ENCODE measurements at regions not wholly inside any gene's neighbourhood (a gene's known extent, or its start where the extent isn't known, plus 50 kb on each side); places are given as distances from the start of the nearest gene placed in this dataset.

GRCh38 chr18:78799382-78800089 is 180.1 kb upstream of the SALL3 start (continued):
- TF ChIP-seq ZBTB40 (IDR thresholded peaks at IDR 0.05) (no peak), ZBTB40 (CRISPR knock-in tag; IDR thresholded peaks at IDR 0.05) (no peak), RBM39 (IDR thresholded peaks at IDR 0.05; ENCODE audit: low read depth, low read length, poor library complexity, severe bottlenecking) (no peak), DRAP1 (CRISPR knock-in tag; IDR thresholded peaks at IDR 0.05) (no peak), NCOA1 (CRISPR knock-in tag; IDR thresholded peaks at IDR 0.05) (no peak), ZNF253 (CRISPR knock-in tag; IDR thresholded peaks at IDR 0.05; ENCODE audit: borderline replicate concordance) (no peak), GZF1 (CRISPR knock-in tag; IDR thresholded peaks at IDR 0.05) (no peak), NFYC (CRISPR knock-in tag; IDR thresholded peaks at IDR 0.05) (no peak), CEBPG (CRISPR knock-in tag; IDR thresholded peaks at IDR 0.05) (no peak), HCFC1 (IDR thresholded peaks at IDR 0.05; ENCODE audit: low read depth, low read length) (no peak), KDM6A (CRISPR knock-in tag; IDR thresholded peaks at IDR 0.05; ENCODE audit: low read depth) (no peak), CCDC6 (CRISPR knock-in tag; IDR thresholded peaks at IDR 0.05) (no peak), ZFP37 (CRISPR knock-in tag; IDR thresholded peaks at IDR 0.05; ENCODE audit: borderline replicate concordance) (no peak), PCBP1 (IDR thresholded peaks at IDR 0.05; ENCODE audit: borderline replicate concordance, low read depth, low read length) (no peak)
- TF ChIP-seq, protein P1, sequence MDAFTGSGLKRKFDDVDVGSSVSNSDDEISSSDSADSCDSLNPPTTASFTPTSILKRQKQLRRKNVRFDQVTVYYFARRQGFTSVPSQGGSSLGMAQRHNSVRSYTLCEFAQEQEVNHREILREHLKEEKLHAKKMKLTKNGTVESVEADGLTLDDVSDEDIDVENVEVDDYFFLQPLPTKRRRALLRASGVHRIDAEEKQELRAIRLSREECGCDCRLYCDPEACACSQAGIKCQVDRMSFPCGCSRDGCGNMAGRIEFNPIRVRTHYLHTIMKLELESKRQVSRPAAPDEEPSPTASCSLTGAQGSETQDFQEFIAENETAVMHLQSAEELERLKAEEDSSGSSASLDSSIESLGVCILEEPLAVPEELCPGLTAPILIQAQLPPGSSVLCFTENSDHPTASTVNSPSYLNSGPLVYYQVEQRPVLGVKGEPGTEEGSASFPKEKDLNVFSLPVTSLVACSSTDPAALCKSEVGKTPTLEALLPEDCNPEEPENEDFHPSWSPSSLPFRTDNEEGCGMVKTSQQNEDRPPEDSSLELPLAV (CRISPR knock-in tag; conservative IDR thresholded peaks at IDR 0.05; ENCODE audit: low read depth) = no peak

Measured in HepG2 (cell line).